ENCODE measurements at regions not wholly inside any gene's neighbourhood (a gene's known extent, or its start where the extent isn't known, plus 50 kb on each side); places are given as distances from the start of the nearest gene placed in this dataset.

GRCh38 chr2:83058683-83059082 lies 1400.4 kb downstream of the SUCLG1 start:
- no peak overlapping the region for H3K27ac ChIP-seq (ENCODE audit: low read depth in 2 of 2, low read length in 2 of 2)
- intact Hi-C loops (cut with DNase I) = no loop called here
- no peaks in the 10 kb centered on the region for H3K27me3 ChIP-seq (ENCODE audit: control insufficient read depth, insufficient read depth, low read length)
- no peaks in the 10 kb centered on the region for H3K36me3 ChIP-seq (ENCODE audit: control insufficient read depth in 2 of 3, insufficient read depth in 3 of 3, low read length in 3 of 3)
- DNase-seq (no peak), FAIRE-seq (no peak)
- H3K9ac ChIP-seq (ENCODE audit: low read length in 3 of 3) = no peak overlapping the region
- H3K4me3 ChIP-seq (ENCODE audit: low read length in 3 of 3) = no peak overlapping the region
- H3K9me3 ChIP-seq (ENCODE audit: control insufficient read depth in 2 of 3, insufficient read depth in 1 of 3, low read length in 3 of 3) = no peaks in the 10 kb centered on the region
- no peaks in the 10 kb centered on the region for H3K4me1 ChIP-seq (ENCODE audit: control insufficient read depth in 2 of 3, insufficient read depth in 2 of 3, low read depth in 1 of 3, low read length in 3 of 3)
- TF ChIP-seq CTCF (IDR thresholded peaks at IDR 0.05; ENCODE audit: borderline replicate concordance, extremely low read depth, insufficient read depth) = no peak

- FAIRE-seq = no peak
These were observed 1403.6 kb downstream of the SUCLG1 start for GRCh38 chr2:83055376-83056010.

GRCh38 chr2:83054751-83055150 lies 1404.3 kb downstream of the SUCLG1 start:
- TF ChIP-seq CTCF (IDR thresholded peaks at IDR 0.05; ENCODE audit: borderline replicate concordance, extremely low read depth, insufficient read depth) = no peak
- FAIRE-seq (no peak), DNase-seq (no peak)
- intact Hi-C loops (cut with DNase I) = no loop called here
- H3K27ac ChIP-seq (ENCODE audit: low read depth in 2 of 2, low read length in 2 of 2) = no peak overlapping the region
- no peaks in the 10 kb centered on the region for H3K9me3 ChIP-seq (ENCODE audit: control insufficient read depth in 2 of 3, insufficient read depth in 1 of 3, low read length in 3 of 3)
- no peaks in the 10 kb centered on the region for H3K36me3 ChIP-seq (ENCODE audit: control insufficient read depth in 2 of 3, insufficient read depth in 3 of 3, low read length in 3 of 3)
- no peak overlapping the region for H3K9ac ChIP-seq (ENCODE audit: low read length in 3 of 3)
- no peak overlapping the region for H3K4me3 ChIP-seq (ENCODE audit: low read length in 3 of 3)
- H3K27me3 ChIP-seq (ENCODE audit: control insufficient read depth, insufficient read depth, low read length) = no peaks in the 10 kb centered on the region
- H3K4me1 ChIP-seq (ENCODE audit: control insufficient read depth in 2 of 3, insufficient read depth in 2 of 3, low read depth in 1 of 3, low read length in 3 of 3) = no peaks in the 10 kb centered on the region

More at GRCh38 chr2:83055376-83056010, 1403.6 kb downstream of the SUCLG1 start:
- Histone ChIP-seq H3K4me3 (ENCODE audit: low read length in 3 of 3) (no peak overlapping the region), H3K27ac (ENCODE audit: low read depth in 2 of 2, low read length in 2 of 2) (no peak overlapping the region), H3K9me3 (ENCODE audit: control insufficient read depth in 2 of 3, insufficient read depth in 1 of 3, low read length in 3 of 3) (no peaks in the 10 kb centered on the region), H3K27me3 (ENCODE audit: control insufficient read depth, insufficient read depth, low read length) (no peaks in the 10 kb centered on the region), H3K36me3 (ENCODE audit: control insufficient read depth in 2 of 3, insufficient read depth in 3 of 3, low read length in 3 of 3) (no peaks in the 10 kb centered on the region), H3K4me1 (ENCODE audit: control insufficient read depth in 2 of 3, insufficient read depth in 2 of 3, low read depth in 1 of 3, low read length in 3 of 3) (no peaks in the 10 kb centered on the region), H3K9ac (ENCODE audit: low read length in 3 of 3) (no peak overlapping the region)
- no peak for TF ChIP-seq CTCF (IDR thresholded peaks at IDR 0.05; ENCODE audit: borderline replicate concordance, extremely low read depth, insufficient read depth)
- intact Hi-C loops (cut with DNase I) = no loop called here
- DNase-seq = peak in 2 of 5 donors; percentile 58 to 60
